Ascending aorta (tissue), 2 donors: ENCODE measurements at regions not wholly inside any gene's neighbourhood (a gene's known extent, or its start where the extent isn't known, plus 50 kb on each side); places are given as distances from the start of the nearest gene placed in this dataset.

ENCODE experiments used
- DNase-seq, 2 donors: peaks; one replicate each; pipeline ENCODE4 v3.0.0-alpha.2; 2019; ENCODE audit warnings: low spot score in 2 of 2
- H3K27ac ChIP-seq, 2 donors: fragments of 200-600 bp; sonication (generic); one replicate each; pipeline ENCODE4 v1.5.1; 2016 to 2017; ENCODE audit warnings: mild to moderate bottlenecking in 1 of 2
- H3K27me3 ChIP-seq: fragments of 200-600 bp; sonication (generic); one replicate; pipeline ENCODE4 v1.5.1; 2017
- H3K36me3 ChIP-seq, 2 donors: fragments of 200-600 bp; sonication (generic); one replicate each; pipeline ENCODE4 v1.5.1; 2016
- H3K4me1 ChIP-seq, 2 donors: fragments of 200-600 bp; sonication (generic); one replicate each; pipeline ENCODE4 v1.5.1; 2016 to 2017; ENCODE audit warnings: mild to moderate bottlenecking in 1 of 2
- H3K4me3 ChIP-seq, 2 donors: fragments of 200-600 bp; sonication (generic); one replicate each; pipeline ENCODE4 v1.5.1; 2016 to 2017; ENCODE audit warnings: mild to moderate bottlenecking in 1 of 2
- H3K9me3 ChIP-seq, 2 donors: fragments of 200-600 bp; sonication (generic); one replicate each; pipeline ENCODE4 v1.5.1; 2016
- intact Hi-C: fragments of 100-400 bp; cut with DNase I; formaldehyde crosslinking; loops from one replicate; pipeline ENCODE4 v1.15.1; 2023
- TF ChIP-seq, protein P1 (sequence below), 3 experiments: fragments of 200-600 bp in 2 of 3; fragments of 450-650 bp in 1 of 3; sonication (generic) in 2 of 3; IDR thresholded peaks; one replicate each; pipeline ENCODE4 v1.5.1; 2016 to 2019; ENCODE audit warnings: antibody characterized with exemption in 3 of 3, mild to moderate bottlenecking in 1 of 3, moderate library complexity in 1 of 3

DNA sequence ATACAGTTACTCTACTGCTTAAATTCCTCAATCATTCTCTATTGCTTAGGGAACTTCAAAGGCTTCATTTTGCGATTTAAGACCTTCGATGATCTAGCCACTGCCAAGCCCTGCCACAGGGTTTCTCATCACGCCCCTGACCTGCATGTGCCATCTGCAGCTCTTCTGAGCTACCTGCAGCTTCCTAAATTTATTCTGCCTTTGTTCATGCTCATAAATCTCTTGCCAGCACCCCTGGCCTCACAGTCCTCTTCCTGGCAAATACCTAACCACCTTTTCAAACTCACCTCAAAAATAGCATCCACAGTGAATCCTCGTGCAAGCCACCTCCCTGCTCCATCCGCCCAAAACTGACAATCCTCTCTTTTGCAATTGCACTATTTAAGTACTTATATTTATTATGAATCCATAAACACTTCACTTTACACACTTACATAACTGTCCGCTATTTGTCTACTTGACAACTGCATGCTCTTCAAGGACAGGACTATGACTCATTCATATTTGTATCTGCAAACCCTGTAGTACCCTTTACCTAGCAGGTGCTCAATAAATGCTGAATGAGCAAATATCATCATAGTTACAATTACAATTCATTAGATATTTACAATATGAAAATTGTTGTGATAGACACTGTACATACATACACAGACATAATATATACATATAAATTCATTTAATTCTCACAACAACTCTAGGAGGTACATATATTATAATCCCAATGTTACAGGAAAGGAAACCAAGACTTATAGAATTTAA lies 280.0 kb upstream of the RASGEF1B start:
- TF ChIP-seq, protein P1, sequence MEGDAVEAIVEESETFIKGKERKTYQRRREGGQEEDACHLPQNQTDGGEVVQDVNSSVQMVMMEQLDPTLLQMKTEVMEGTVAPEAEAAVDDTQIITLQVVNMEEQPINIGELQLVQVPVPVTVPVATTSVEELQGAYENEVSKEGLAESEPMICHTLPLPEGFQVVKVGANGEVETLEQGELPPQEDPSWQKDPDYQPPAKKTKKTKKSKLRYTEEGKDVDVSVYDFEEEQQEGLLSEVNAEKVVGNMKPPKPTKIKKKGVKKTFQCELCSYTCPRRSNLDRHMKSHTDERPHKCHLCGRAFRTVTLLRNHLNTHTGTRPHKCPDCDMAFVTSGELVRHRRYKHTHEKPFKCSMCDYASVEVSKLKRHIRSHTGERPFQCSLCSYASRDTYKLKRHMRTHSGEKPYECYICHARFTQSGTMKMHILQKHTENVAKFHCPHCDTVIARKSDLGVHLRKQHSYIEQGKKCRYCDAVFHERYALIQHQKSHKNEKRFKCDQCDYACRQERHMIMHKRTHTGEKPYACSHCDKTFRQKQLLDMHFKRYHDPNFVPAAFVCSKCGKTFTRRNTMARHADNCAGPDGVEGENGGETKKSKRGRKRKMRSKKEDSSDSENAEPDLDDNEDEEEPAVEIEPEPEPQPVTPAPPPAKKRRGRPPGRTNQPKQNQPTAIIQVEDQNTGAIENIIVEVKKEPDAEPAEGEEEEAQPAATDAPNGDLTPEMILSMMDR (IDR thresholded peaks at IDR 0.05) = no peak
- no peak overlapping the region for H3K4me3 ChIP-seq
- no peak for DNase-seq
- H3K4me1 ChIP-seq = no peaks in the 10 kb centered on the region
- no peaks in the 10 kb centered on the region for H3K27me3 ChIP-seq
- no peaks in the 10 kb centered on the region for H3K36me3 ChIP-seq
- intact Hi-C loops = no loop called here
- no peaks in the 10 kb centered on the region for H3K9me3 ChIP-seq
- no peak overlapping the region for H3K27ac ChIP-seq

DNA sequence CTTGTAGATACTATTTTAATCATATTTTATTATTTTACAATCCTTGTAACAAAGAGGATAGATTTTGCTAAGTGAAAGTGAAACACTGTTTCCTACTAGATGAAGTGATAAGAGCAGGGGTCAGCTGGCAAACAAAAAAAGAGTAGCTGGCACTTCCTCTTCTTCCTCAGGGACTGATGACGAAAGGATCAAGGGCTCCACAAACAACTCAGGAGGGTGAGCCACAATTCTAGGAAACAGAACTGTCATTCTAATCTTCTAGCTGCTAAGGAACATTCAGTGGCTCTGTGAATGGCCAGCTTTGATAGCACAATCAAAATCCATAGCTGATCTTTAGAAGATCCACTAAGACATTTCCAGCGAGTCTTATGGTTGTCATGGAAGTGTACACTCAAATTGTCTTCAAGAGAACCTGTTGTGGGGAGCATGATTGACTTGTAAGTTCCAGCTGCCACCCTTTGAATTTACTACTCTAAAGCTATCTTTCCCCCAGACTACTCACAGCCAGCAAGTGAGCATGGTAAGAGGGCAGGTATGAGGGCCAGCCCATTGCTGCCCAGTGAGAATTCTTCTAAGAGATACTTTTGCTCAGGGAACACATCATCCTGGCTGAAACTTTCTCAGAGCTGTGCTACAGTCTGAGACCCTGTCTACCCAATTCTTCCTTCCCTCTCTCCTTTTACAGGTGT lies 275.7 kb upstream of the RASGEF1B start:
- Histone ChIP-seq H3K27ac (no peak overlapping the region), H3K27me3 (no peaks in the 10 kb centered on the region), H3K36me3 (no peaks in the 10 kb centered on the region), H3K9me3 (no peaks in the 10 kb centered on the region), H3K4me3 (no peak overlapping the region), H3K4me1 (no peaks in the 10 kb centered on the region)
- no peak for DNase-seq
- TF ChIP-seq, protein P1 (IDR thresholded peaks at IDR 0.05) = no peak
- intact Hi-C loops = no loop called here

DNA sequence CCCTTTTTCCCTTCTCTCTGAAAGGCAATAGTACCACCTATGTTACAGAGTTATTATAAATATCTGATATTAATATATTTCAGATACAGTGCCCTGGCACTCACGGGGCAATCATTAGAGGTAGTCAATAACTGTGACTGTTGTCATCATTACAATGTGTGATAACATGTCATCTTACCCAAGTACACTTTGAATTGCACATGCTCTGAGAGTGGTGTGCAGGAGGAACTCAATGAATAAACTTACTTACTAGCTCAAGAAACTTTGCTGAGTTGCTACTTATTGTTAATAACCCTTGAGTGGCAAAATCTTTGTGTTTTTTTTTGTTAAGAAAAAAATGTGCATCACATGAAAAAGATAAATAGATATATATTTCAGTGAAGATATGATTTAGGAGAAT lies 275.1 kb upstream of the RASGEF1B start:
- no peak overlapping the region for H3K4me3 ChIP-seq
- no peaks in the 10 kb centered on the region for H3K4me1 ChIP-seq
- no peaks in the 10 kb centered on the region for H3K27me3 ChIP-seq
- no peak overlapping the region for H3K27ac ChIP-seq
- DNase-seq = no peak
- H3K9me3 ChIP-seq = no peaks in the 10 kb centered on the region
- intact Hi-C loops = no loop called here
- H3K36me3 ChIP-seq = no peaks in the 10 kb centered on the region
- TF ChIP-seq, protein P1 (IDR thresholded peaks at IDR 0.05) = no peak

DNA sequence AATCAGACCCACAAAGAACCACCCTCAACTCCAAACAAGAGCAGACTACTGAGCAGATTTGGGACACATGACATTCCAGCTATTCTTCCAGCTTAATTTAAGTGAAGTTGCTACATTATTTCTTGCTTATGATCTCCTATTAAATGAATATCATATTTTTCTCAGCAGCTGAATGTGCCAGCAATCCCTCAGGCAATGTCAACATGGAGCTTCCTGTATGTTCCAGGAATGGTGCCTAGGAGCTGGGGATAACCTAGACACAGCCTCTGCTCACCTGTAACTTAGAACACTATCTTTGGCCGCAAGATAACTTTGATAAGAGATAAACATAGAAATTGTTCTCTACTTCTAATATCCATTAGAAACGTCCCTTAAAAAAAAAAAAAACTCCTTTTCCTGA lies 274.4 kb upstream of the RASGEF1B start:
- intact Hi-C loops = no loop called here
- no peak for DNase-seq

DNA sequence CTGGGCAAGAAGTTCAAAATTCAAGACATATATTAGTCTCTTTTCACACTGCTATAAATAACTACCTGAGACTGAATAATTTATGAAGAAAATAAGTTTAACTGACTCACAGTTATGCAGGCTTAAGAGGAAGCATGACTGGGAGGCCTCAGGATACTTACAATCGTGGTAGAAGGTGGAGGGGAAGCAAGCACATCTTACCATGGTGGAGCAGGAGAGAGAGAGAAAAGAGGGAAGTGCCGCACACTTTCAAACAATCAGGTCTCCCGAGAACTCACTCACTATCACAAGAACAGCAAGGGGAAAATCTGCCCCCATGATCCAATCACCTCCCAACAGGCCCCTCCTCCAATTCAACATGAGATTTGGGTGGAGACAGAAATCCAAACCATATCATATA lies 273.3 kb upstream of the RASGEF1B start:
- TF ChIP-seq, protein P1 (IDR thresholded peaks at IDR 0.05) = no peak

More for the DNA sequence above, 274.4 kb upstream of the RASGEF1B start:
- TF ChIP-seq, protein P1 (IDR thresholded peaks at IDR 0.05) = no peak
- no peak overlapping the region for H3K4me3 ChIP-seq
- no peaks in the 10 kb centered on the region for H3K27me3 ChIP-seq
- H3K4me1 ChIP-seq = no peaks in the 10 kb centered on the region
- no peaks in the 10 kb centered on the region for H3K36me3 ChIP-seq
- no peak overlapping the region for H3K27ac ChIP-seq
- no peaks in the 10 kb centered on the region for H3K9me3 ChIP-seq

More for the DNA sequence above, 273.3 kb upstream of the RASGEF1B start:
- Histone ChIP-seq H3K4me3 (no peak overlapping the region), H3K36me3 (no peaks in the 10 kb centered on the region), H3K4me1 (no peaks in the 10 kb centered on the region), H3K27me3 (no peaks in the 10 kb centered on the region), H3K9me3 (no peaks in the 10 kb centered on the region), H3K27ac (no peak overlapping the region)
- DNase-seq = no peak
- intact Hi-C loops = no loop called here
